GM18511 (cell line): ENCODE measurements at regions not wholly inside any gene's neighbourhood (a gene's known extent, or its start where the extent isn't known, plus 50 kb on each side); places are given as distances from the start of the nearest gene placed in this dataset.
"Not testable (repeated sequence)": the region's sequence is repeated elsewhere in the genome, so short reads cannot be mapped to it uniquely, and the experiment has no call there.

Source experiments
- ATAC-seq: cut with Tn5 transposase; IDR thresholded peaks from one replicate; pipeline ENCODE4 v1.9.1; 2021; ENCODE audit warnings: mild to moderate bottlenecking, moderate library complexity; ENCODE audit not compliant: unreplicated experiment

GRCh38 chr15:84094720-84095119, 140.9 kb upstream of the GOLGA6L4 start:
- ATAC-seq, result not testable (repeated sequence)

DNA sequence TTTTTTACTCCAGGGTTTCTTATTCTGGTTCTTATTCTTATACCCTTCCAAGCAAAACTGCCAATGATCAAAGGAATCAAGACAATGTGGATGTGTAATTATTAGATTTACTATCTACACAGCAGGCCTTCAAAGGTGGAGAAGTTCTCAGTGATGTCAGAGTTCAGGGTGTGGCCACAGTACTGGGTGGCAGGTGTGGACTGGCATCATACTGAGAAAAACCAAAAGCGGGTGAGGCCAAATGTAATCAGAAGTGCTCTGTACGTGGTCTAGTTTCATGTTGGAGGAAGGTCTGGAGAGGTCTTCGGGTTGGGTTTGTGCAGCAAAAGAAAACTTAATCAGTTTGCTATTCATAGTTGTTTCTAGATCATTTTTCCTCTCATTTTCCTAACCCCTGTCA, 138.5 kb upstream of the GOLGA6L4 start:
- ATAC-seq, result not testable (repeated sequence)

- ATAC-seq, result no peak
Measured at GRCh38 chr15:84098604-84099003, 137.0 kb upstream of the GOLGA6L4 start.

DNA sequence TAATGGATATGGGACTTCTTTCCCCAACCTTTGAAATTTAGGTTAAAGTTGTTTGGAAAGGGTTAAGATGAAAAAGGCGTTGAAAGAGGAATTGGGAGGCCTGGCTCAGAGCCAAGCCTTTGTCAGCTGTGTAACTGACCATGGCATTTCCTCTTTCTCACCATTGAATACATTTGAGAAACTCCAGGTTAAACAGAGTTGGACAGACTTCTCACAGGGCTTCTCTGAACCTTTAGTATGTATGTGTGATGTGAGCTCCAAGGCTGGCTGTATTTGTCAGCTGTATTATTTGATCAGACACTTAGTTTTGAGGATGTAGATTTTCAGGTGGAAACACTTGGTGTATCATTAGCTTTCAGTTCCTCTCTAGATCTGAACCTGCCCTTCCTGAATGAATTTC, 136.4 kb upstream of the GOLGA6L4 start:
- ATAC-seq, result peak; percentile 49

DNA sequence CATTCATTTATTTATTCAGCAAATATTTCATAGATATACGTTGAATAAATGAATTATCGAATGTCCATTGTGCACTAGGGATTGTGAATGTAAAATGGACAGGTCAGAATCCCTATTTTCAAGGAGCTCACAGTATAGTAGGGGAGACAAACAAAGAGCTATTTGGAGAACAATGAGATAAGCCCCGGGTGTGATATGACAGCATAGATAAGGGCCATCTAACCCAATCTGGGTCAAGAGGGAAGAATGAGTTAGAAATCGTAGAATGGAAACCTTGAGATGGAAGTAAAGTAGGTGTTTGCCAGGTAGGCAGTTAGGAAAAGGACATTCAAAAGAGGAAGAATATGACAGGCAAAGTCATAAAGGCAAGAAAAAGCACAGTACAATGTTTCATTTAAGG, 132.2 kb upstream of the GOLGA6L4 start:
- no peak for ATAC-seq

DNA sequence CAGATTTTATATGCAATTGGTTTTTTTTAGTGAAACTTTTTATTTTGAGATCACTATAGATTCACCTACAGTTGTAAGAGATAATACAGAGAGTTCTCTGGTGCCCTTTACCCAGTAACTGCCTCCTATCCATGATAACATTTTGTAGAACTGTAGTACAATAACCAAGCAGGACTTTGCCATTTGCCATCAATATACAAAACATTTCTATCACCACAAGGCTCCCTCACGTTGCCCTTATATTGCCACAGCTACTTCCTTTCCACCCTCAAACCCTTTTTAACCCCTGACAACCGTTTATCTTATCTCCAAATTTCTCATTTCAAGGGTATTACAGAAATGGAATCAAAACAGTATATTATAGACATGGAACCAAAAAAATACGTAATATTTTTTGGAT, 130.7 kb upstream of the GOLGA6L4 start:
- ATAC-seq, result no peak

- no peak for ATAC-seq
Measured at GRCh38 chr15:84108728-84109127, 126.8 kb upstream of the GOLGA6L4 start.

GRCh38 chr15:84111575-84111974, 124.0 kb upstream of the GOLGA6L4 start:
- ATAC-seq, result no peak

GRCh38 chr15:84112025-84112424, 123.5 kb upstream of the GOLGA6L4 start:
- no peak for ATAC-seq

- ATAC-seq, result no peak
Measured at GRCh38 chr15:84113919-84114318, 121.7 kb upstream of the GOLGA6L4 start.

DNA sequence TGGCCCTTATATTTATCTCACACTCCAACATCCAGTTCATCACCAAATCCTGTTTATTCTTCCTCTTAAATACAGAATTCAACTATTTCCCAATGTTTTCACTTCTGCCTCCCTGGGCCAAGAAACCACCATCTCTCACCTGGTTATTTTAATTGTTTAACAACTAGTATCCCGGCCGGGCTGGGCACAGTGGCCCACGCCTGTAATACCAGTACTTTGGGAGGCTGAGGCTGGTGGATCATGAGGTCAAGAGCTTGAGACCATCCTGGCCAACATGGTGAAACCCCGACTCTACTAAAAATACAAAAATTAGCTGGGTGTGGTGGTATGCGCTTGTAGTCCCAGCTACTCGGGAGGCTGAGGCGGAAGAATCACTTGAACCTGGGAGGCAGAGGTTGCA, 120.9 kb upstream of the GOLGA6L4 start:
- ATAC-seq, result not testable (repeated sequence)

GRCh38 chr15:84119351-84119750, 116.2 kb upstream of the GOLGA6L4 start:
- not testable (repeated sequence) for ATAC-seq

DNA sequence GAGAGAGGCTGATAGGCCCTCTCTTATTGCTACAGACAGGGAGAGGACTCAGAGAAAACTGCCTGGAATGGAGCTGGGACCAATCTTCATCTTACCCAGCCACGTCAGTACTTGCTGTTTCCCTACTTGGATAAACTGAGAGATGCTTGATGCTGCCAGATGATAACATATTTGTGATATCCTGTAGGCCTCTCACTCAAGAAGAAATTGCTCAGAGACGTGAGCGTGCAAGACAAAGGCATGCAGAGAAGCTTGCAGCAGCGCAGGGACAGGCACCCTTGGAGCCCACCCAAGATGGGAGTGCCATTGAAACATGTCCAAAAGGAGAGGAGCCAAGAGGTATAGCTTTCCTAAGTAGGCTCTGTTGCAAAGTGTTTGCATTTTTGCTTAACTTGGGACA, 114.7 kb upstream of the GOLGA6L4 start:
- not testable (repeated sequence) for ATAC-seq

DNA sequence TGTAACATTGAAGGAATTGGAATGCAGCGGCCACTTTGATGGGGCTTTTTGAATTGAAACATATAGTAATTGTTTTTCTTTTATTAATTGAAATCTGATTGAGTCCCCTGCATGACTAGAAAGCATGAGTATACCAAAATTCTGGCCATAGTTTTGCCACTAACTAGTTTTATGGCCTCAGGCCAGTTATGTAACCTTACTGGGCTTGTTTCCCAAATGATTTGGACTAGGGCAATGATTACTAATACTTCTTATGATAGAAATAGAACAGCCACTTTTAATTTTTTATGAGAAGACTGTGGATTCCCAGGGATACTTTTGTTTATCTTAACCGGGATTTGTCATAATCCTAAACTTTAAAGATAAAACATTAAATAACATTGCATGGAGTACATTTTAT, 106.9 kb upstream of the GOLGA6L4 start:
- not testable (repeated sequence) for ATAC-seq

DNA sequence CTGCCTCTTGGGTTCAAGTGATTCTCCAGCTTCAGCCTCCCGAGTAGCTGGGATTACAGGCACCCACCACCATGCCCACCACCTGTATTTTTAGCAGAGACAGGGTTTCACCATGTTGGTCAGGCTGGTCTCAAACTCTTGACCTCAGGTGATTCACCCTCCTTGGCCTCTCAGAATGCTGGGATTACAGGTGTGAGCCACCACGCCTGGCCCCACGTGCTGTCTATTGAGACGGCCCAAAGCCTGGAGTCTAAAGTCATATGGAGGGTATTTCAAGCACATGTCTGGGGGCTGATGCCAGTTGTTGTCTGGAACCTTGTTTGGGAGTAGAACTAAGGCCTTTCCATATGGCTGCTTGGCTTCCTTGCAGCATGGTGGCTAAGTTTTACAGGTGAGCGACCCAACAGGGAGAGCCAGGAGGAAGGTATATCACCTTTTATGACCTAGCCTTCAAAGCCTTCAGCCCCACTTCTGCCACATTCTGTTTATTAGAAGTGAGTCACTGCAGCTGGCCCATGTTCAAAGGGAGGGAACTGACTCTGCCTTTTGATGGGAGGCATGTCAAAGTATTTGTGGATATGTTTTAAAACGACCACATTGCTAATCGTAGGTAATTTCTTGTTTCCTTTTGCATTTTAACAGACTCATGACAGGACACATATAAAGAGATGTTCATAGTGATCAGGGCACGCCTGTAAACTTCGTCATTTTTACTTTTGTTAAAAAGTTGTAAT, 105.3 kb upstream of the GOLGA6L4 start:
- not testable (repeated sequence) for ATAC-seq

- not testable (repeated sequence) for ATAC-seq
Measured at GRCh38 chr15:84135931-84136456, 99.6 kb upstream of the GOLGA6L4 start.

DNA sequence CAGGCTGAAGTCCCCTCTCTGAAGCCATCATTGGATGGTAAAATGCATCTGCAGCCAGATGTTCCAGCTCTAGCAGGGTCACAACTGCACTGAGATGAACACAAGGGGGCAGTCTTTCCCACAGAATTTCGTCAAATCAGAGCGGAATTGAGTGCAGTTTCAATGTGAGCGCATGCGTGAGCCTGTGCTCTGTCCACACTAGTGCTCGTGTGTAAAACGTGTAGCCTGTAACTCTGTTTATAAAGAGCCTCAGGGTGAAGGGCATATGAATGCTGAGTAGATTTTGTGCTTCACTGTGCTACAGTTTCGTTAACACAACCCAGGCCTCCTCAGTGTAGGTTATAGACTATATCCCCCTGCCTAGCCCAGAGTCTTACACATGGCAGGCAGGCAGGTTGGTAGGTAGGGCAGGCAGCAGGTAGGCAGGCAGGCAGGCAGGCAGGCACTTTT, 92.7 kb upstream of the GOLGA6L4 start:
- peak; percentile 97 for ATAC-seq

DNA sequence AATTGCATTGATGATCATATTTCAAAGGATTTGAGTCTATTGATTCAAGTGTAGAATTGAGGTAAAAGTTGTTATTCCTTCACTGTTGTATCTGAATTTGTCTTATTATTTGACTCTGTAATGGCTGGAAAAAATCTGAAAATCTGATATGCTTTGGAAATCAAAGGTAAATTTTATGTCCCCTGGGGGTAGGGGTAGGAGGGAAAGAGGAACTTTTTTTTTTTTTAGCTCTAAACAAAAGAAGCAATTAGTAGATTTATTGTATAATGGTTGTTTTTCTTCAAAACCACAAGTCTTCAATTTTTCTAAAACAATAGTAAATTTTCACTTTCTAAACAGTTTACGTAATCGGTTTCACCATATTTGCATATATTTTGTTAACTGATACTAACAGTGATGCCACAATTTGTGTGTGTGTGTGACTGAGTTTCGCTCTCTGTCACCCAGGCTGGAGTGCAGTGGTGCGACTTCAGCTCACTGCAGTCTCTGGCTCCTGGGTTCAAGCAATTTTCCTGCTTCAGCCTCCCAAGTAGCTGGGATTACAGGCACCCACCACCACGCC, 91.7 kb upstream of the GOLGA6L4 start:
- peak; percentile 63 for ATAC-seq

DNA sequence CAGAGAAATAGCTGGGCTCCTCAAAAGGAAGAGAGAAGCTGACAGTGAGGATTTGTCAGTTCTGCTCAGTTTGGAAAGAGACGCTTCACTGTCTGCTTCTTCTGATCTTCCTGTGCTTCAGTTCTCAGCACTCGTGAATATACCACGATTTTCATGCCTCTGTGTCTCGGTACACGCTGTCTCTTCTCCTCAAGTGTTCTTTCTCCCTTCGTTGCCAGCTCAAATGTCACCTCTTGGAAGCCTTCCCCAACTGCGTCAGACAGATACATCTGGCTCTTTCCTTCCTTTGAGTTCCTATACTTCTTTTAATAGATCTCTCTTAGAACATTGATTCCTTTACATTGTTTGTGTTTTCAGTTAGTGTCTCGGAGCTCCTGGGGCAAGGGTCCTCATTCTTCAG, 90.6 kb upstream of the GOLGA6L4 start:
- not testable (repeated sequence) for ATAC-seq

DNA sequence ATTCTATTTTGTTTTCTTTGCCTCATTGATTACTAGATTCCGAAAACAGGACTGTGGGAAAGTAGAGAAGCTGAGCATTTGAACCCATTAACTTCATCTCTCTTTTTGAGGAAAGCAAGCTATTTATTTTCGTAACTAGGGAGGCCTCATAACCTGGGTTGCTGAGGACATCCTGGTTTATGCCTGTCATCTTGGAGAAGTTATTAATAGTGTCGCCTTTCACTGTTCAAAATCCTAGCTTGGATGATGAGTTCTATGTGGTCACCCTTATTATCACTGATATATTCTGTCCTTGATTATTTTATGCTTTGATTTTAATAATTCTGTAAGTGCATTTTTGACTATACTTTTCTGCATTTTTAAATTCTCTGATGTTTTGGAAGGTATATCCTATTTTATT, 89.3 kb upstream of the GOLGA6L4 start:
- ATAC-seq, result not testable (repeated sequence)

DNA sequence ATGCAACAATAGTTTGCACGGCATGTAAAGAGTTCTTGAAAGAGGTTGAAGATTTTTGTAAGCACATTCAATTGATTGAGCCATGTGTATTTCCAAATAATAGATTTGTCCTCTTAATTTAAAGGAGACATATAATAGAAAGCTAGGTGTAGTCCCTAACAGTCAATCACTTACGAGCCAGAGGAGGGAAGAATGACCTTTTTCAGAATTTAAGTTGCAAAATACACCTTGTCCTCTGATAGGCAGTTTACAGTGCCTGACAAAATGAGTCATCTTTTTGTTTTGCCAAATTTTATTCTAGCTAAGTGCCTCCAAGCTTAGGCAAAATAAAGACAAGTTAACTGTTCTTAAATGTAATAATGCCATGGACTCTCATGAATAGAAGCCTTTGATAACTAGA, 88.3 kb upstream of the GOLGA6L4 start:
- ATAC-seq, result not testable (repeated sequence)

DNA sequence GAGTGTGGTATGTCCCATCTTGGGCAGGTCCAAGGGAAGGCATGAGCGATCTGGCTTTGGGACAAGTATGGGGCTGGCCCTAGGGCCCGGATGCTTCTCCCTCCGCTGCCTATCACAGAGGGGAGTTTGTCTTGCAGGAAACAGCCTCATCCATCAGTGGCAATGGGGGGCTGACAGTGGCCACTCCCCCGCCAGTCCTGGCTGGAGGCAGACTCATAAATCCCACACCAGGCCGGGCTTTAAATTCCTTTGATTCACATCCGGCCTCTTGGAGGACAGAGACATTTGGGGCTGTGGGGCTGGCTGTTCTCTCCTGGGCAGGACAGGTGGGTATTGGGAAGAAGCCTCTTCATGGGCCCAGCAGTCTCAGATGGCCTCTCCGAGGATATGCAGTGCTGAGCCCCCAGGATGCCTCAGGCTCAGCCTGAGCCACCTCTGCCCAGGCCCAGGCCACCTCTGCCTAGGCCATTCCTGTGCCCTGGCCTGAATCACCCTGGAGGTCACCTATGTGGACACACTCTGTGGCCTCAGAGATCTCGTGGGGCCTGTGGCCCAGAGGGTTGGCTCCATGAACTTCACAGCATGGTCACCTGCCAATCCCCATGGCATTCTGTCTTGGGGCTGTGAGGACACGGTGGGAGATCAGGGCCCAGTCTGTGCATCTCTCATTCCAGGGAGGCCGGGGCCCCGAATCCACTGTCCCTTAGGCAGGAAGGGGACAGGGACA, 84.2 kb upstream of the GOLGA6L4 start:
- ATAC-seq, result no peak
